GM19025 (cell line): ENCODE measurements at regions not wholly inside any gene's neighbourhood (a gene's known extent, or its start where the extent isn't known, plus 50 kb on each side); places are given as distances from the start of the nearest gene placed in this dataset.
"Not testable (repeated sequence)": the region's sequence is repeated elsewhere in the genome, so short reads cannot be mapped to it uniquely, and the experiment has no call there.

ENCODE experiments used
- ATAC-seq: cut with Tn5 transposase; IDR thresholded peaks from one replicate; pipeline ENCODE4 v1.9.1; 2021; ENCODE audit warnings: mild to moderate bottlenecking, low read depth, moderate library complexity; ENCODE audit not compliant: unreplicated experiment

DNA sequence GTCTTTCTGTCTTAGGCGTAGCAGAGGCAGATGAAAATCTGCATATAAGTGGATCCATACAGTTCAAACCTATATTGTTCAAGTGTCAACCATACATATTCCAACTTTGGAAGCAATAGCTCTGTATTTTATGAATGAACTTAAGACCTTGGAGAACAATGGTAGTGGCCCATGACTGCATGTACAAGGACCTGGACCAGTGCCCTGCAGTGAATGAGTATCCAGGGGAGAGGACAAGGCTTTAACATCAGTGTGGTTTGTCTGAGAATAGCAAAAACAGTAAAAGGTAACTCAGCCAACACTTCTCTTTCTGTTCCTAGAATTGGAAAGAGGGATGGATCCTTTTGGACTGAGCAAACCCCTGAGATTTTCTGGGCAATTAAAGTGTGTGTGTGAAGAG, 230.8 kb upstream of the LINC00305 start:
- ATAC-seq = peak; percentile 13

DNA sequence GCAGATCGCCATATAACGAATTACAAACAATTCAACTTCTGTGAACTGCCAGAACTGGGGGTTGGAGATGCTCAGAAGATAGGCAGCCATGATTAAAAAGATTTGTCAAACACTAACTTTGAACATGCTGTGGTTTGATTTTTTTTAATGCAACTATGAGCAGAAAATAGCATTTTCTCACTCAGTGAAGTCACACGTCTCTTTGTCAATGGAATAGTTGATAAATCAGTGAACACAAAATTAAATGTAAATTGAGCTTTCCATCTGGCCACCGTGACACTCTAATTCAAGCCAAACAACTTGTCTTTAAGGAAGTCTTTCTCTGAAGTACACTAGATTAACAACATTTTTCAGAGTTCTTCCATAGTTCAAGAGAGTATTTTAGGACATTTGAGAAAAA, 228.6 kb upstream of the LINC00305 start:
- ATAC-seq = no peak

GRCh38 chr18:64372850-64373249, 224.0 kb upstream of the LINC00305 start:
- ATAC-seq = no peak

DNA sequence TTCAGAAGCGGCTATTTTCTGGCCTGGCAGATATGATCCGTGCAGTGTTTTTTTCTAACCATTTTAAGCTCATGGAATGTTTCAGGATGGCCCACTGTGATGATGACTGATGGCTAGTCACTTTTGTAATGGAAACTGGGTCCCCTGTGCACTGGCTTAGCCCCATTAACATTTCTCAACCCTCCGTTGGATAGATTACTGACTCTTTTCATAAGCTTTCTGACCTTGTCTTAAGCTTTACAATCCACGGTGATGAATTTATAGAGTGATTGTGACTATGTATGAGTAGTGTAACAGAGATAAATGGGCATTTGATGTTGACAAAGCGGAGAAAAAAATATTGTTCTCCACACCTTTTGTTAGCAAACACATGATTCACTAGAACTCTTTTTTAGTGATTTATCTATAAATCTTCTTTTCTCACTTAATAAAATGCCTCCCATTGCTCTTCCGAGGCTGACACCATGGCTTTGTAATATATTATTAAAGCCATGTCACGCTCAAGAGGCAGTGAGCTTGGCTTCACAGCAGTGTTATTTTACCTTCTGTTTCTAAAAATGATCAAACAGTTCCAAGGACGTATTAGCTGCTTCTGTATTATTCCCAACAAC, 221.0 kb upstream of the LINC00305 start:
- ATAC-seq = not testable (repeated sequence)

- no peak for ATAC-seq
These were observed 216.2 kb upstream of the LINC00305 start for GRCh38 chr18:64365106-64365505.

DNA sequence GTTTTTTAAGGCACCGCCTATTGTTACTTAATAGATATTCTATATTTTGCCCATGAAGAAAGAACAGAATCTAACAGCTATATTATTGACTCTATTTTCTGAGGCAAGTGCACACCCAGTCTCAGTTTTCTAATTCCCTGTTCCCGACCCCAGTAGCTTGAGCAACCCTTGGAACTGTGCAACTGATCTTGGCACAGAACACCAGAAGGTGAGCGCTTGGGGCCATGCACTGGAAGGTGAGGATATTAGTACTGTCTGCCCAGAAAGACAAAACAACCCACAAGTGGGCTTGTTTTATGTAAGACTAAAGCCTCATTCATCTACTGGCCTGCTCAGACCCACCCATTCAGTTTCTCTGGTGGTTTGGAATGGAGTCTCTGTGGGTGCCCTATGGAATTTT, 188.8 kb upstream of the LINC00305 start:
- no peak for ATAC-seq

DNA sequence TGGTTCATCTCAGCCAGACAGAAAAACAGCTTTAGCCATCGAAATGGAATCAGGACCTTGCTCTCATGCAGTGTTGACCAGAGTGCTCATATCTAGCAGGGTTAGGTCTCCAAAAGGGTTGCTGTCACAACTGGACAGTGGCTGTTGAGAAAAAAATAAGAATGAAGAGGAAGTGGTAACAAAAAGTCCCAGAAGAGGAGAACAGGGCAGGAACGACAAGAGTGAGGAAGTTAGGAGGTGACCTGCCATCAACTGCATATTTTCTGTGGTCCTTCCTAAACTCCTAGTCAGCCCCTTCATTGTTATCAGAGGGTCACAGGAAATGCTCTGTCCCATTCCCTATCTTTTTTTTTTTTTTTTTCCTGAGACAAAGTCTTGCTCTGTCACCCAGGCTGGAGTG, 188.1 kb upstream of the LINC00305 start:
- no peak for ATAC-seq

DNA sequence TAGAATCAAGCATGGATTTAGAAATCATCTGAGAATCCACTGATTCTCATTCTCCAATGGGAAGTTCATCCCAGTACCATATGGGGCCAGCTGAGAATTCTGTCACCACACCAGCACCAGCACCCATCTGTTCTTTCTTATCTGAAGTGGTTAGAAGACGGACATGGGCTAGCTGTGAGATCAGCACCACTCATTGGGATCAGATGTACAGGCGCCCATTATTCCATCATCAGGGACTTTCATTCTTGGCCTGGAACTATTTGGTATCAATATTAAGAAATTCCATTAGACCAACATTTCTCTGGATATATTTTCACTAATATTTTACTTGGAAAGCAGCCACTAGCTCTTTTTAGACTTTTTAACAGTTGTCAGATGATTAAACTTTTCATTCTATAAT, 185.9 kb upstream of the LINC00305 start:
- no peak for ATAC-seq

DNA sequence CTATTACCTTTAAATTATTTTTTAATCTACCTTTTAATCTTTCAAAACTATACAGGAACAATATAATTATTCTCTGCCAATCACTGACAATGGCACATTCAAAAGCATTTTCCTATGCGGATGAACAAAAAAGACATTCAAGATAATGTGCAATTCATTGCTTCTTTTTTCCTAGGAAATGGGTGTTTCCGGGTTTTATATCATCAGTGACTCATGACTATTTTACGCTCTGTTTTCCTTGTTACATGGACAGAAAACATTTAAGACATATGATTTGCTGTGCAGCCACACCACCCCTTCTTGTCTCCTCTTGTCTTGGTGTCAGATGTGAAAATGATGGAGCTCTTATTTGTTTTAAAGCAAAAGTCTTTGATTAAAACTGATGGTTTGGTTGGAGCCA, 184.7 kb upstream of the LINC00305 start:
- no peak for ATAC-seq

DNA sequence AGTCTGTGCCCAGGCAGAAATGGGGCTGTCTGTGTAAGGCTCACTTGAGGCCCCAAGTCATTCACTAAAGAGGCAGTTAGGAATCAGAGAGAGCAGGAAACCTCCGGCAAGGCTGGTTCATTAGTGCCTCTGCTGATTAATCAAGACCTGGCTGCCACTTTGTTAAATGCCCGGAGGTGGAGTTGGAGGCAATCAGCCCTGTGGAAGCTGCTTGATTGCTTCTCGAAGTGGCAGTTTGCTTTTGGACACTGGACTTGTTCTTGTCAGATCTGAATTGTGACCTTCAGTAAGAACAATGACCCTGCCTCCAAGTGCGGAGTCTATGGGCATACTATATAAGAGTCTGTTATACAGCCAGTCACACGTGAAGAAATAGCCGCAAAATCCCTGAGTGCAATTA, 183.9 kb upstream of the LINC00305 start:
- ATAC-seq = no peak

- ATAC-seq = no peak
These were observed 182.5 kb upstream of the LINC00305 start for GRCh38 chr18:64331419-64331818.

DNA sequence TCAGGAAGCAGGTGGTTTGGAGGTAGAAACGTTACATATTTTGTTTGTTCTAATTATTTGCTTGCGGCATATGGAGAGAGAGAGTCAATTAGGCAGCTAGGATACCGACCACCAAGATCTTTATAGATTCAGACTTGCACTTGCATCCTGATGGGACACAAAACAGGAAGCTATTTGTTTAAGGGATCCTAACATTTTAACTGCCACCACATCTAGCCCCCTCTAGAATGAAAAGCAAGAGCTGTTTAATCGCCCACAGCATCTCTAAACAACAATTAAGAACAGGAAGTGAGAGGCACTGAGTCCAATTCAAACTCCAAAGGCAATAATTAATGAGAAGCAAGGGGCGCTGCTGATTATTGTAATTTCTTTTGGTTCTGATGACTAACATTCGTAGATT, 182.0 kb upstream of the LINC00305 start:
- no peak for ATAC-seq

DNA sequence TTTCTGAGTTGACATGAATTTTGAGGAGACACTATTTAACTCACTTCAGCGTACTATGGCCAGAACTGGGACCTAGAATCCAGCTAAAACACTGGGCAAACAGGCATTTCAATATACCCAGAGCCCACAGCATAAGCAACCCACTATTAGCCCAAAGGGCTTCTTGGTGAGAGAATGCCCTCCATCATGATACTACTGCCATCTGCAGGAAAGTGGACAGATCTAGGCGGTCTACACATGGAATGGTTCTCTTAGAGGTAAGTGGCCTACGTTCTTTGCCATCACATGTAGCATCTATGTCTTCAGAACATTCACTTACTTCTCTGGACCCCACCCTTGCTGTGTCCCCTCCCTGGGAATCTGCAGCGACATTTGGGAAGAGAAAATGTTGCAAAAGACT, 181.3 kb upstream of the LINC00305 start:
- ATAC-seq = no peak

GRCh38 chr18:64322189-64322588, 173.3 kb upstream of the LINC00305 start:
- ATAC-seq = no peak

DNA sequence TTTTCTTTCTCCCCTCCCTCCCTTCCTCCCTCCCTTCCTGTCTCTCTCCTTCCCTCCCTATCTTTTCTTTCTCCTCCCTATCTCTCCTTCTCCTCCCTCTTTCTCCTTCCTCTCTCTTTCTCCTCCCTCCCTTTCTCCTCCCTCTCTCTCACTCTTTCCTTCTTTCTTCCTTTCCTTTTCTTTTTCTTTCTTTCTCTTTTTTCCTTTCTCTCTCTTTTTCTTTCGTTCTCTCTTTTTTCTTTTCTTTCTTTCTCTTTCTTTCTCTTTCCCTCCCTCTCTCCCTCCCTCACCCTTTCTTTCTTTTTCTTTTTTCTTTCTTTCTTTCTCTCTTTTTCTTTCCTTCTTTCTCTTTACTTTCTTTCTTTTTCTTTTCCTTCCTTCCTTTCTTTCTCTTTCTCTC, 169.7 kb upstream of the LINC00305 start:
- no peak for ATAC-seq

GRCh38 chr18:64311859-64312258, 163.0 kb upstream of the LINC00305 start:
- ATAC-seq = no peak

GRCh38 chr18:64295839-64296238, 147.0 kb upstream of the LINC00305 start:
- no peak for ATAC-seq

DNA sequence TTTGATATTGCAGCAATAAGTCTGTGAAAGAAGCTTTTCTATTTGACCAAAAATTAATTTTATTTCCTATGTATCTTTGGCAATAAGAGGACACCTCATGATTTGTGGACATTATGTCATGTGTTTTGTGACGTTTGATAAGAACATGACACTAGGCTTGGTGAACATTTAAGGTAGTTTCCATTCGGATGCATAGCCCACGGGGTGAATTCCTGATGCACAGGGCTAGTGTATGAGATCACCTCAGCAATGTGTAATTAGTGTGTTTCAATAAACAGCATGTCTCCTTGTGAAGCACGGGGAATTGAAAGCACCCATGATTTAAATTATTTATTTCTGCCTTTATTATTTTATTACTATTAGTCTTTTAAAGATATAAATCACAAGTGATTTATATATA, 146.1 kb upstream of the LINC00305 start:
- ATAC-seq = no peak

- no peak for ATAC-seq
These were observed 139.5 kb upstream of the LINC00305 start for GRCh38 chr18:64288432-64288831.

GRCh38 chr18:64287926-64288325, 139.0 kb upstream of the LINC00305 start:
- ATAC-seq = no peak

DNA sequence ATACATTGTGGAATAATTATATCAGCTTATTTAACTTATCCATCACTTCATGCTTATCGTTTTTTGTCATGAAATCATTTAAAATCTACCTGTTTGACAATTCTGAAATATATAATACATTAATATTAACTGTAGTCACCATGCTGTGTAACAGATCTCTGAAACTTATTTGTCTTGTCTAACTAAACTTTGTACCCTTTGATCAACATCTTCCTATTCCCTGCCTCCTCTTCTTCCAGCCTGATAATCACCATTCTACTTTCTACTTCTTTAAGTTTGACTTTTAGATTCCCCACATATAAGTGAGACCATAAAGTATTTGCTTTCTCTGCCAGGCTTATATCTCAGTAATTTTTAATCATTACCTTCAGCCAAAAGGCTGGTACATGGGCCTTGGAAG, 134.2 kb upstream of the LINC00305 start:
- ATAC-seq = no peak

GRCh38 chr18:64278026-64278425, 129.1 kb upstream of the LINC00305 start:
- no peak for ATAC-seq
